Liver (tissue), 3 donors: ENCODE measurements at regions not wholly inside any gene's neighbourhood (a gene's known extent, or its start where the extent isn't known, plus 50 kb on each side); places are given as distances from the start of the nearest gene placed in this dataset.

Source experiments
- CTCF ChIP-seq: fragments of 150-350 bp; IDR thresholded peaks from 2 replicates; pipeline ENCODE4 v1.5.1; 2017; ENCODE audit warnings: improper control_type of control experiment, low read depth, low read length; ENCODE audit not compliant: missing input control
- EGR1 ChIP-seq, 2 donors: IDR thresholded peaks; 2 replicates each; pipeline ENCODE4 v1.6.1; 2016 to 2018; ENCODE audit warnings: antibody characterized with exemption in 2 of 2, low read depth in 2 of 2
- FOXA1 ChIP-seq: IDR thresholded peaks from 2 replicates; pipeline ENCODE4 v1.6.1; 2016; ENCODE audit warnings: antibody characterized with exemption
- GABPA ChIP-seq, 2 donors: IDR thresholded peaks in 1 of 2; conservative IDR thresholded peaks in 1 of 2; 2 replicates each; pipeline ENCODE4 v1.6.1; 2016; ENCODE audit warnings: antibody characterized with exemption in 2 of 2, mild to moderate bottlenecking in 1 of 2, moderate library complexity in 1 of 2
- HNF4G ChIP-seq: IDR thresholded peaks from 2 replicates; pipeline ENCODE4 v1.6.1; 2016; ENCODE audit warnings: antibody characterized with exemption
- JUND ChIP-seq, 2 donors: IDR thresholded peaks; 2 replicates each; pipeline ENCODE4 v1.6.1; 2016; ENCODE audit warnings: antibody characterized with exemption in 2 of 2
- MAX ChIP-seq: IDR thresholded peaks from 2 replicates; pipeline ENCODE4 v1.6.1; 2016; ENCODE audit warnings: antibody characterized with exemption
- RAD21 ChIP-seq, 2 donors: IDR thresholded peaks; 2 replicates each; pipeline ENCODE4 v1.6.1; 2016; ENCODE audit warnings: antibody characterized with exemption in 2 of 2, mild to moderate bottlenecking in 2 of 2
- SP1 ChIP-seq: IDR thresholded peaks from 2 replicates; pipeline ENCODE4 v1.6.1; 2018; ENCODE audit warnings: antibody characterized with exemption, mild to moderate bottlenecking
- TAF1 ChIP-seq: conservative IDR thresholded peaks from 2 replicates; pipeline ENCODE4 v1.6.1; 2016; ENCODE audit warnings: antibody characterized with exemption, mild to moderate bottlenecking
- YY1 ChIP-seq: IDR thresholded peaks from 2 replicates; pipeline ENCODE4 v1.6.1; 2016; ENCODE audit warnings: antibody characterized with exemption, mild to moderate bottlenecking
- TF ChIP-seq, protein P1 (sequence below): IDR thresholded peaks from 2 replicates; pipeline ENCODE4 v1.6.1; 2016; ENCODE audit warnings: antibody characterized with exemption
- TF ChIP-seq, protein P2 (sequence below): IDR thresholded peaks from 2 replicates; pipeline ENCODE4 v1.6.1; 2016; ENCODE audit warnings: antibody characterized with exemption, mild to moderate bottlenecking
- donor health status: healthy.
- donor health status: healthy.

GRCh38 chr6:1175877-1176276 is 136.0 kb upstream of the FOXQ1 start:
- TF ChIP-seq FOXA1 (no peak), CTCF (no peak), YY1 (no peak), RAD21 (IDR thresholded peaks at IDR 0.05) (no peak), GABPA (IDR thresholded peaks at IDR 0.05 in 1 of 2, conservative IDR thresholded peaks at IDR 0.05 in 1 of 2) (no peak), SP1 (no peak), JUND (IDR thresholded peaks at IDR 0.05) (no peak), MAX (no peak), TAF1 (no peak), HNF4G (no peak), EGR1 (IDR thresholded peaks at IDR 0.05; ENCODE audit: low read depth in 2 of 2) (no peak)
- TF ChIP-seq, protein P1, sequence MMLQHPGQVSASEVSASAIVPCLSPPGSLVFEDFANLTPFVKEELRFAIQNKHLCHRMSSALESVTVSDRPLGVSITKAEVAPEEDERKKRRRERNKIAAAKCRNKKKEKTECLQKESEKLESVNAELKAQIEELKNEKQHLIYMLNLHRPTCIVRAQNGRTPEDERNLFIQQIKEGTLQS, result no peak
- TF ChIP-seq, protein P2, sequence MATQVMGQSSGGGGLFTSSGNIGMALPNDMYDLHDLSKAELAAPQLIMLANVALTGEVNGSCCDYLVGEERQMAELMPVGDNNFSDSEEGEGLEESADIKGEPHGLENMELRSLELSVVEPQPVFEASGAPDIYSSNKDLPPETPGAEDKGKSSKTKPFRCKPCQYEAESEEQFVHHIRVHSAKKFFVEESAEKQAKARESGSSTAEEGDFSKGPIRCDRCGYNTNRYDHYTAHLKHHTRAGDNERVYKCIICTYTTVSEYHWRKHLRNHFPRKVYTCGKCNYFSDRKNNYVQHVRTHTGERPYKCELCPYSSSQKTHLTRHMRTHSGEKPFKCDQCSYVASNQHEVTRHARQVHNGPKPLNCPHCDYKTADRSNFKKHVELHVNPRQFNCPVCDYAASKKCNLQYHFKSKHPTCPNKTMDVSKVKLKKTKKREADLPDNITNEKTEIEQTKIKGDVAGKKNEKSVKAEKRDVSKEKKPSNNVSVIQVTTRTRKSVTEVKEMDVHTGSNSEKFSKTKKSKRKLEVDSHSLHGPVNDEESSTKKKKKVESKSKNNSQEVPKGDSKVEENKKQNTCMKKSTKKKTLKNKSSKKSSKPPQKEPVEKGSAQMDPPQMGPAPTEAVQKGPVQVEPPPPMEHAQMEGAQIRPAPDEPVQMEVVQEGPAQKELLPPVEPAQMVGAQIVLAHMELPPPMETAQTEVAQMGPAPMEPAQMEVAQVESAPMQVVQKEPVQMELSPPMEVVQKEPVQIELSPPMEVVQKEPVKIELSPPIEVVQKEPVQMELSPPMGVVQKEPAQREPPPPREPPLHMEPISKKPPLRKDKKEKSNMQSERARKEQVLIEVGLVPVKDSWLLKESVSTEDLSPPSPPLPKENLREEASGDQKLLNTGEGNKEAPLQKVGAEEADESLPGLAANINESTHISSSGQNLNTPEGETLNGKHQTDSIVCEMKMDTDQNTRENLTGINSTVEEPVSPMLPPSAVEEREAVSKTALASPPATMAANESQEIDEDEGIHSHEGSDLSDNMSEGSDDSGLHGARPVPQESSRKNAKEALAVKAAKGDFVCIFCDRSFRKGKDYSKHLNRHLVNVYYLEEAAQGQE, result no peak
